IPS-18a (cell line): ENCODE measurements at regions not wholly inside any gene's neighbourhood (a gene's known extent, or its start where the extent isn't known, plus 50 kb on each side); places are given as distances from the start of the nearest gene placed in this dataset.

ENCODE experiments used
- H3K27ac ChIP-seq: one replicate; pipeline ENCODE4 v1.5.1; 2013; ENCODE audit warnings: low read length
- H3K27me3 ChIP-seq: one replicate; pipeline ENCODE4 v1.6.1; 2013; ENCODE audit warnings: mild to moderate bottlenecking, low read length; ENCODE audit not compliant: control insufficient read depth, insufficient read depth
- H3K36me3 ChIP-seq: one replicate; pipeline ENCODE4 v1.6.1; 2013; ENCODE audit warnings: low read depth, low read length; ENCODE audit not compliant: control insufficient read depth
- H3K4me1 ChIP-seq: one replicate; pipeline ENCODE4 v1.6.1; 2013; ENCODE audit warnings: low read depth, low read length; ENCODE audit not compliant: control insufficient read depth
- H3K4me3 ChIP-seq: one replicate; pipeline ENCODE4 v1.5.1; 2013; ENCODE audit warnings: low read length
- H3K9ac ChIP-seq: one replicate; pipeline ENCODE4 v1.6.1; 2013; ENCODE audit warnings: mild to moderate bottlenecking, low read length, moderate library complexity
- H3K9me3 ChIP-seq: one replicate; pipeline ENCODE4 v1.6.1; 2013; ENCODE audit warnings: low read depth, low read length; ENCODE audit not compliant: control insufficient read depth

DNA sequence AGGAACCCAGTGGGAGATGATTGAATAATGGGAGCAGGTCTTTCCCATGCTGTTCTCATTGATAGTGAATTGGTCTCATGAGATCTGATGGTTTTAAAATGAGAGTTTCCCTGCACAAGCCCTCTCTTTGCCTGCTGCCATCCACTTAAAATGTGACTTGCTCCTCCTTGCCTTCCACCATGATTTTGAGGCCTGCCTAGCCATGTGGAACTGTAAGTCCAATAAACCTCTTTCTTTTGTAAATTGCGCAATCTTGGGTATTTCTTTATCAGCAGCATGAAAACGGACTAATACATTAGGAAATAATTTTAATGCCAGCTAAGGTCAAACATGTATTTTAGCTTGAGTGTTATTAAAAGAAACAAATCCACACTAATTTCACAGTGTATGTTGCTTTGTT is 517.6 kb upstream of the ALCAM start:
- Histone ChIP-seq H3K4me3 (no peak overlapping the region), H3K9me3 (peaks cover 15% of the 10 kb centered on the region), H3K4me1 (peaks cover 25% of the 10 kb centered on the region), H3K27me3 (no peaks in the 10 kb centered on the region), H3K9ac (no peak overlapping the region), H3K36me3 (no peaks in the 10 kb centered on the region), H3K27ac (no peak overlapping the region)

DNA sequence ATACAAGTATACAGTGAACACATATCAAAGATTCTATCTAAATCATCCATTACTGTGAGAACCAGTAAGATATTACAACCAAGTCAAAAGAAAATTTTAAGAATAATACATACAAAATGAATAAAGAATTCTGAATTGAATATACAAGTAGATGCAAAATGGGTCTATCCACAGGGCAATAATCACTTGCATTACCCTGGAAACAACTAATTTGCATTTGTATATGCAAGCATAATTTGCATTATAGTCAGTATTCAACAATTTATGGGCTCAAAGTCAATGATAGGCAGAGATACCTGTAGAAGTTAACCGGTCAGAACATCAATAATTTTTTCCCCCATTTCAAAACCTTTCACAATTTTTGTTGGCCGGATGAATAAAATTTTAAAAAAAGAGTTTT is 512.2 kb upstream of the ALCAM start:
- Histone ChIP-seq H3K4me3 (peak overlapping the region; percentile 13), H3K27ac (no peak overlapping the region), H3K27me3 (no peaks in the 10 kb centered on the region), H3K9ac (no peak overlapping the region), H3K4me1 (peaks cover 30% of the 10 kb centered on the region), H3K36me3 (no peaks in the 10 kb centered on the region), H3K9me3 (no peaks in the 10 kb centered on the region)

DNA sequence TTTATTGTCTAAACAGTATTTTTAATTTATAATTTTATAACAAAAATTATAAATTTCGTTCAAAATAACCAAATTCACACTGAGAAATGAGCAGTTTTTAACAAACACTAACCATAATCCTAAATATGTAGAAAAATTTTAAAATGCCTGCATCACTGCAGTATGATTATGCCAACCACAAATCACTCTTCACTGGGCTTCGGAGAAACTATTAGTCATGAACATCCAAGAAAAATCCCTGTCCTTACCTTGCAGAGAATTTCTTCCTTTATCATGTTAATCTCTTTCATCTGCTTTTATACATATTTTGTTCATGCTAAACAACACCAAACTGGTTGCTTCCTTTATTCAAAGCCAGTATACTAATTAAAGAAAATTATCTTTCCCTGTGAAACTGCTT is 511.0 kb upstream of the ALCAM start:
- no peaks in the 10 kb centered on the region for H3K27me3 ChIP-seq
- peak overlapping the region; percentile 3 for H3K4me3 ChIP-seq
- H3K9me3 ChIP-seq, result no peaks in the 10 kb centered on the region
- no peak overlapping the region for H3K9ac ChIP-seq
- peaks cover 30% of the 10 kb centered on the region for H3K4me1 ChIP-seq
- H3K27ac ChIP-seq, result no peak overlapping the region
- H3K36me3 ChIP-seq, result no peaks in the 10 kb centered on the region

DNA sequence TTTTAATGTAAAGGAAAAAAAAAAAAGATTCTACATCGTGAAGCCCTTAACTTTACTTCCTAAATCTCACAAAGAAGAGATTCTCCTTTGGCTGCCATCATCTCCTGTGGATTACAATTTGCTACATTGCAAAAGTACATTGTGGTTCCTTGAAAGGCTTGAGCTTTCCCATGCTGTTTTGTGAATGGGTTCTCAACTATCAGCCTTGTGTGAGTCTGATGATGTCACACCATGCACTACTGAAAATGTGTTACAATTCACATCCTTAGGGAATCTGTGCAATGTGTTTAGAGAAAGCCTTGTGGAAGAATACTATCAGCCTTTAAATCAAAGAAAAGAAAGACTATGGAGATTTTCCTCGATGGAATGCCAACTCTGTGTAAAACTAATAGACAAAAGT is 510.0 kb upstream of the ALCAM start:
- Histone ChIP-seq H3K9me3 (no peaks in the 10 kb centered on the region), H3K27ac (no peak overlapping the region), H3K27me3 (no peaks in the 10 kb centered on the region), H3K9ac (no peak overlapping the region), H3K36me3 (no peaks in the 10 kb centered on the region), H3K4me3 (no peak overlapping the region), H3K4me1 (peaks cover 30% of the 10 kb centered on the region)

DNA sequence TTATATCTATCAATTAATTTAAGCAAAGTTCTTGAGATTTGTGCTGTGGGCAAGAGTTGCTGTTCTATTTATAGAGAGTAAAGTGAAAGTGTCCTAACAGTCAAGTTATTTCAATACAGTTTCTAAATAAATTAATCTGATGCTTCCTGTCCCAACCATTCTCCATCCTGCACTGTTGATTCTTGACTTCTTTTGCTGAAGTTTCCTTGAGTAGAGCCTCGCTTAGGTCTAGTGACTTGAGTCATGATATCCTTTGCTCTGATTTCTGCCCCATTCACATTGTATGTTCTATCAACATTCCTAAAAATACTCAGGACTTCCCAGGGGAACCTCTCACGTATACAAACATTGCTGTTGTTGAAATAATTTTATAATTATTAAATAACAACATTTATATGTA is 498.4 kb upstream of the ALCAM start:
- Histone ChIP-seq H3K4me1 (no peaks in the 10 kb centered on the region), H3K9me3 (no peaks in the 10 kb centered on the region), H3K27me3 (no peaks in the 10 kb centered on the region), H3K4me3 (no peak overlapping the region), H3K36me3 (no peaks in the 10 kb centered on the region), H3K27ac (no peak overlapping the region), H3K9ac (no peak overlapping the region)

DNA sequence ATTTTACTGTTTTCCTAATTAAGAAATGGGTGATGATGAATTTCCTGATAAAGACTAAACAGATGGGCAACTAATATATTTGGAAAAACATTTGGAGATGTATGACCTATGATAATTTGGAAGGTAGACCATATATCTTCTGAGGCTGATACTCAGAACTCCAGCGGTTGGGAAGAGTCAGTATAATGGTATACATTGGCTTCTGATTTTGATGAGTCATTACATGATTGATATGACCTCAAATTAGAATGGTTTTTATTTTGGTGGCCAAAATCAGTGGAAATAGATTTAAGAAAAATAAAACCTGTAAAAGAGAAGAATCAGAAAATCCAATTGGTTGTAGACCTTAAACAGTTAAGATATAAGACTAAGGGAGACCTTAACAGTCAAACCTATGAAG is 496.4 kb upstream of the ALCAM start:
- Histone ChIP-seq H3K4me3 (no peak overlapping the region), H3K36me3 (no peaks in the 10 kb centered on the region), H3K9me3 (no peaks in the 10 kb centered on the region), H3K4me1 (no peaks in the 10 kb centered on the region), H3K27ac (no peak overlapping the region), H3K9ac (no peak overlapping the region), H3K27me3 (no peaks in the 10 kb centered on the region)

DNA sequence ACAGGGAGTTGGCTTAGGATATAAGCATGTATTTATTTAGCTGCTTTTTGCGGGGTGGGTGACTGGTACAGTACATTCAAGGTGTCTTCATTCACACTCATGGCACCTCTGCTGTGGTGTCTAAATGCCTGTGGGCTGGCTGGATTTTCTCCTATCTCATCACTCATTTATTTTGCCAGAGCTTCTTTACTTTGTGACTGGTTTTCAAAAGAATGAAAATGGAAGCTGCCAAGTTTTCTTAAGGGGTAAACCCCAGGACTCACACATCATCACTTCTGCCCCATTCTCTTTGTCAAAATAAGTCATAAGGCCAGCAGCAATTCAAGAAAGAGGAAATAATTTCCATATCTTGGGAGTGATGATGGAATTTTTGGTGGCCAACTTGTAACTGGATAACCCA is 493.4 kb upstream of the ALCAM start:
- Histone ChIP-seq H3K9ac (no peak overlapping the region), H3K27me3 (no peaks in the 10 kb centered on the region), H3K4me1 (no peaks in the 10 kb centered on the region), H3K36me3 (no peaks in the 10 kb centered on the region), H3K4me3 (no peak overlapping the region), H3K9me3 (no peaks in the 10 kb centered on the region), H3K27ac (no peak overlapping the region)

DNA sequence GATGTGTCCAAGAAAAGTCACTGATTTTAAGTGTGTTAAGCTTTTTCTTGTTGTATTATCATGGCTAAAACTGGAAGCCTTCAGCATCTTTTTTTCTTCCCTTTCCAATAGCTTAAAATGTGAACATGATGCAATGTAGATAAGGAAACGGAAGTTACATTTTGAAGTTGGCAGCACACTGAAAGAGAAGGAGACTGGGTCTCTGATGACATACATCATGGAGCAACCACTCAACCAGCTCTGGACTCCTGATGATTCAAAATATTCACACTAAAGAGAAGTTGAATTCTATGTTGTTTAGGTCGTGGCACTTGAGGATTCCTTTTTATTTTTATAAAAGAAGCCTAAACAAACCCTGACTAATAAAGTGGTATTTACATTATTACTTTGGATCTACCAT is 488.3 kb upstream of the ALCAM start:
- Histone ChIP-seq H3K4me3 (no peak overlapping the region), H3K9ac (no peak overlapping the region), H3K4me1 (no peaks in the 10 kb centered on the region), H3K9me3 (no peaks in the 10 kb centered on the region), H3K36me3 (no peaks in the 10 kb centered on the region), H3K27ac (no peak overlapping the region), H3K27me3 (no peaks in the 10 kb centered on the region)

DNA sequence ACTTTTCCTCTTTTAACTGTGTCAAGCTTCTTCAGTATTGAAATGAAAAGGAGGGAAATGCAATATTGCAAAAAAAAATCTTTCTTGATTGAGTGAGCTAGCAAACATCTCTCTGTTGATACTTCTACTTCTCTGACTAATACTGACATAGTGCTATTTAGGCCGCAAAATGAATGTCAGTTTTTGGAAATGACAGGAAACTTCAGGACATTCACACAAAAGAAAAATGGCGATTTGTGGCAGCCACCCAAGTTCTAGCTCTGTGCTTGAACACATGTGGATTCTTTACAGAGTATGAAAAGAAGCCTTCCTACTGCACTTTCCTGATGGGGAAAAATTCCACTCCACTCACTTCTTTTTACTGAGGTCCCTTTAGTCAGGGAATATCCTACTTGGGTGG is 486.8 kb upstream of the ALCAM start:
- Histone ChIP-seq H3K4me1 (no peaks in the 10 kb centered on the region), H3K27me3 (no peaks in the 10 kb centered on the region), H3K36me3 (no peaks in the 10 kb centered on the region), H3K4me3 (no peak overlapping the region), H3K27ac (no peak overlapping the region), H3K9me3 (no peaks in the 10 kb centered on the region), H3K9ac (no peak overlapping the region)

DNA sequence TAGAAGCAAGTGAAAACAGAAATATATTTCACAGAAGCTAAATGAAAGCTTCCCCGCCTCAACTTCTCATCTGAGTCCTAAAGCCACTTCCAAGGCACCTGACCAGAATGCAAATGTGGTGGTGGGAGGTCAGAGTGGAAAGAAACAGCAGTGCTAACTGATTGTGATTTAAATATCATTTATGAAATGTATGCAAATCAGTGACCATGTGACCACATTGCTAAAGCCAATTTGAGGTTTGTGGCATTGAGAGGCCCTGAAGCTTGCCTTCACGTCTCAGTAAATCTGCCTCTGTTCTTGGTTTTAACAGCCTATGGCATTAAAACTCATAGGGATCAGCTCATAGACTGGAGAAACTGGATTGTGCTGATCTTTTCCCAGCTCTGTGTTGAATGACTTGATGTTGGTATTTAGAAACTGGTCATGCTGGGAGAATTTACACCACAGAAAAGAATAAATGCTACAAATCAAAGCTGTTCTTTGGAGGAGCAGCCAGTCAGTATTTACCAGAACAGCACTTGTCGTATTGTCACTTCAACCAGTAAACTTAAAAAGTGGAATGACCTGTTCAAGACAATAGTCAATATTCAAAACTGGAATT is 481.4 kb upstream of the ALCAM start:
- no peak overlapping the region for H3K4me3 ChIP-seq
- no peaks in the 10 kb centered on the region for H3K4me1 ChIP-seq
- H3K9me3 ChIP-seq, result no peaks in the 10 kb centered on the region
- no peak overlapping the region for H3K27ac ChIP-seq
- no peak overlapping the region for H3K9ac ChIP-seq
- no peaks in the 10 kb centered on the region for H3K27me3 ChIP-seq
- H3K36me3 ChIP-seq, result no peaks in the 10 kb centered on the region

DNA sequence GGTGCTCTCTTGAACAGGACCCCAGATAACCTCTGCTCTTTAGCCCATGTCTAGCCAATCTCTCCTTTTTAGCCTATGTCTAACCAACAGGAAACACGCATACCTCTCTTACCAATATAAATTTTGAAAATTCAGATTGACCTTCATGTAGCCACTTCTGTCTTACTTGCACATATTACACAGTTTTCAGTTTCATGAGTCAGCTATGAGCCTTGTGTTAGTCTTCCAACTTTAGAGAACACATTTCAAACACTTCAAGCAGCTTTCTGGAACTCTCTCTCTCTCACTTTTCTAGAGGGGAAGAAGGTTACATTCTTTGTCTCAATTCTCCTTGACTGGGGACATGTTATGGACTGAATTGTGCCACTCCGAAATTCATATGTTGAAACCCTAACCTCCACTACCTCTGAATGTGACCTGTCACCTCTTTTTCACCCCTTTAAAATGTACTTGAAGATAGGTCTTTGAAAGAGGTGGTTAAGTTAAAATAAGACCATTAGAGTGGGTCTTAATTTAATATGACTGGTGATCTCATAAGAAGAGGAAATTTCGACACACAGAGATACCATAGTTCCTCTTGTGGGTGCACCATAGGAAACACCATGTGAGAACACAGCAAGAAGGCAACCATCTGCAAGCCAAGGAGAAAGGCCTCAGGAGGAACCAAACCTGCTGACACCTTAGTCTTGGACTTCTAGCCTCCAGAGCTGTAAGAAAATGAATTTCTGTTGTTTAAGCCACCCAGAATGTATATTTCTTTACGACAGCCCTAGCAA is 480.3 kb upstream of the ALCAM start:
- Histone ChIP-seq H3K4me3 (no peak overlapping the region), H3K9ac (no peak overlapping the region), H3K4me1 (no peaks in the 10 kb centered on the region), H3K27ac (no peak overlapping the region), H3K36me3 (no peaks in the 10 kb centered on the region), H3K27me3 (no peaks in the 10 kb centered on the region), H3K9me3 (no peaks in the 10 kb centered on the region)

DNA sequence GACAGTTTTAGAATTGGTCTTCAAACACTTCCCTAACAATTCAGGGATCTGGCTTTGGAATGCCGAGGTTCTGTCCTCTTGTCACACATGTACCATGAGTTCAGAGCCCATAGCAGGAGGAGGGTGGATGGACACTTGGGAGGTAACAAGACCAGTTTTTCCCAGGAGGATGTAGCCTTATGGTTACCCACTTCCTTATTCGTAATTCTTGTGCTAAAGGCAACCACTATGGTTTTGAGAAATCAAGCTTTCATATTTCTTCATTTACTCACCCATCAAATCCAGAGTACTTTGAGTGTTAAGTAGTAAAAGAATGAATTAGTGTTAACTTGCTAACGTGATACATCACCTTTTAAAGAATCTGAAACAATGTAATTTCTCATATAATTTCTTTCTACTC is 479.6 kb upstream of the ALCAM start:
- Histone ChIP-seq H3K9me3 (no peaks in the 10 kb centered on the region), H3K27ac (no peak overlapping the region), H3K9ac (no peak overlapping the region), H3K4me1 (peaks cover 3% of the 10 kb centered on the region), H3K4me3 (no peak overlapping the region), H3K27me3 (no peaks in the 10 kb centered on the region), H3K36me3 (no peaks in the 10 kb centered on the region)
